Keratinocyte (primary cell): ENCODE measurements at regions not wholly inside any gene's neighbourhood (a gene's known extent, or its start where the extent isn't known, plus 50 kb on each side); places are given as distances from the start of the nearest gene placed in this dataset.

Experiments used
- DNase-seq: peaks from one replicate; pipeline ENCODE4 v3.0.0-alpha.2; 2011; ENCODE audit warnings: low read depth, missing footprints, low spot score
- FAIRE-seq: peaks from 2 replicates; lab custom pipeline; 2011; peaks lifted over from hg19 to GRCh38; lab: Jason Lieb, UNC
- H2AFZ ChIP-seq: 2 replicates; pipeline ENCODE4 v1.6.0; 2012; ENCODE audit warnings: low read length, control low read depth, inconsistent platforms; ENCODE audit not compliant: control insufficient read depth
- H3K27ac ChIP-seq: 2 replicates; pipeline ENCODE4 v1.5.1; 2011; ENCODE audit warnings: low read length; ENCODE audit not compliant: control insufficient read depth, insufficient read depth
- H3K27me3 ChIP-seq: 3 replicates; pipeline ENCODE4 v1.6.0; 2011; ENCODE audit warnings: low read length; ENCODE audit not compliant: control insufficient read depth, insufficient read depth; ENCODE audit errors: extremely low read depth
- H3K36me3 ChIP-seq, 2 experiments: 2 replicates in 1 of 2; 3 replicates in 1 of 2; pipeline ENCODE4 v1.5.1; 2011; ENCODE audit warnings: low read length in 2 of 2, mild to moderate bottlenecking in 1 of 2; ENCODE audit not compliant: control insufficient read depth in 2 of 2, insufficient read depth in 2 of 2; ENCODE audit errors: extremely low read depth in 1 of 2
- H3K4me1 ChIP-seq: 3 replicates; pipeline ENCODE4 v1.5.1; 2011; ENCODE audit warnings: low read length; ENCODE audit not compliant: control insufficient read depth, insufficient read depth; ENCODE audit errors: extremely low read depth
- H3K4me2 ChIP-seq: 3 replicates; pipeline ENCODE4 v1.6.0; 2011; ENCODE audit warnings: low read depth, low read length; ENCODE audit not compliant: control insufficient read depth, insufficient read depth; ENCODE audit errors: extremely low read depth
- H3K4me3 ChIP-seq, 3 experiments: fragments of 200-600 bp in 1 of 3; sonication (generic) in 1 of 3; 2 replicates in 2 of 3; 3 replicates in 1 of 3; pipeline ENCODE4 v1.5.1; 2011 to 2016; ENCODE audit warnings: low read length in 3 of 3, mild to moderate bottlenecking in 3 of 3, control low read depth in 2 of 3, inconsistent platforms in 1 of 3, low read depth in 1 of 3, mixed read lengths in 1 of 3, mixed run types in 1 of 3, moderate library complexity in 1 of 3; ENCODE audit not compliant: control insufficient read depth in 2 of 3, insufficient read depth in 2 of 3; ENCODE audit errors: extremely low read depth in 1 of 3
- H3K79me2 ChIP-seq: 2 replicates; pipeline ENCODE4 v1.6.0; 2012; ENCODE audit warnings: low read length; ENCODE audit not compliant: control insufficient read depth, insufficient read depth
- H3K9ac ChIP-seq: 3 replicates; pipeline ENCODE4 v1.6.0; 2011; ENCODE audit warnings: low read length; ENCODE audit not compliant: control insufficient read depth, insufficient read depth; ENCODE audit errors: extremely low read depth
- H3K9me1 ChIP-seq: 3 replicates; pipeline ENCODE4 v1.6.0; 2011; ENCODE audit warnings: low read length; ENCODE audit not compliant: control insufficient read depth, insufficient read depth; ENCODE audit errors: extremely low read depth
- H3K9me3 ChIP-seq: 2 replicates; pipeline ENCODE4 v1.5.1; 2012; ENCODE audit warnings: low read depth, low read length; ENCODE audit not compliant: control insufficient read depth
- H4K20me1 ChIP-seq: 3 replicates; pipeline ENCODE4 v1.6.0; 2011; ENCODE audit warnings: low read length; ENCODE audit not compliant: control insufficient read depth, insufficient read depth; ENCODE audit errors: extremely low read depth
- EZH2 ChIP-seq: IDR thresholded peaks from one replicate; pipeline ENCODE4 v1.6.1; 2012; ENCODE audit warnings: inconsistent platforms, mild to moderate bottlenecking, low read length, moderate library complexity
- dilution Hi-C: fragments of 300-500 bp; cut with MboI; formaldehyde crosslinking; loops from one replicate; pipeline ENCODE4 v1.7.0; 2020; ENCODE audit warnings: low sequenced_read_pairs; ENCODE audit not compliant: extremely low pct_ligation_motif_present
- TF ChIP-seq, protein P1 (sequence below), 3 experiments: IDR thresholded peaks in 1 of 3; conservative IDR thresholded peaks in 1 of 3; optimal IDR thresholded peaks in 1 of 3; 2 replicates in 2 of 3; 3 replicates in 1 of 3; pipeline versions ENCODE3 to v1.5.1; 2011; ENCODE audit warnings: low read length in 3 of 3, mild to moderate bottlenecking in 3 of 3, moderate library complexity in 2 of 3, control low read depth in 1 of 3, inconsistent platforms in 1 of 3; ENCODE audit not compliant: insufficient read depth in 2 of 3; ENCODE audit errors: extremely low read depth in 1 of 3

GRCh38 chr14:106166232-106166631 lies 639.8 kb downstream of the TMEM121 start:
- Histone ChIP-seq H3K27ac (no peak overlapping the region), H3K9ac (no peak overlapping the region), H2AFZ (no peak overlapping the region), H3K9me1 (no peaks in the 10 kb centered on the region), H3K4me1 (no peaks in the 10 kb centered on the region), H4K20me1 (no peaks in the 10 kb centered on the region), H3K27me3 (no peaks in the 10 kb centered on the region), H3K4me2 (no peak overlapping the region), H3K4me3 (no peak overlapping the region), H3K9me3 (peaks cover 8% of the 10 kb centered on the region), H3K79me2 (no peaks in the 10 kb centered on the region), H3K36me3 (no peaks in the 10 kb centered on the region)
- dilution Hi-C loops: no loop called here
- FAIRE-seq (no peak), DNase-seq (no peak)
- no peak for TF ChIP-seq EZH2
- TF ChIP-seq, protein P1, sequence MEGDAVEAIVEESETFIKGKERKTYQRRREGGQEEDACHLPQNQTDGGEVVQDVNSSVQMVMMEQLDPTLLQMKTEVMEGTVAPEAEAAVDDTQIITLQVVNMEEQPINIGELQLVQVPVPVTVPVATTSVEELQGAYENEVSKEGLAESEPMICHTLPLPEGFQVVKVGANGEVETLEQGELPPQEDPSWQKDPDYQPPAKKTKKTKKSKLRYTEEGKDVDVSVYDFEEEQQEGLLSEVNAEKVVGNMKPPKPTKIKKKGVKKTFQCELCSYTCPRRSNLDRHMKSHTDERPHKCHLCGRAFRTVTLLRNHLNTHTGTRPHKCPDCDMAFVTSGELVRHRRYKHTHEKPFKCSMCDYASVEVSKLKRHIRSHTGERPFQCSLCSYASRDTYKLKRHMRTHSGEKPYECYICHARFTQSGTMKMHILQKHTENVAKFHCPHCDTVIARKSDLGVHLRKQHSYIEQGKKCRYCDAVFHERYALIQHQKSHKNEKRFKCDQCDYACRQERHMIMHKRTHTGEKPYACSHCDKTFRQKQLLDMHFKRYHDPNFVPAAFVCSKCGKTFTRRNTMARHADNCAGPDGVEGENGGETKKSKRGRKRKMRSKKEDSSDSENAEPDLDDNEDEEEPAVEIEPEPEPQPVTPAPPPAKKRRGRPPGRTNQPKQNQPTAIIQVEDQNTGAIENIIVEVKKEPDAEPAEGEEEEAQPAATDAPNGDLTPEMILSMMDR (optimal IDR thresholded peaks at IDR 0.05 in 1 of 3, IDR thresholded peaks at IDR 0.05 in 1 of 3, conservative IDR thresholded peaks at IDR 0.05 in 1 of 3; ENCODE audit: extremely low read depth in 1 of 3, insufficient read depth in 2 of 3, low read length in 3 of 3): no peak

GRCh38 chr14:106166650-106167204 lies 640.3 kb downstream of the TMEM121 start:
- dilution Hi-C loops: no loop called here
- Histone ChIP-seq H3K27ac (no peak overlapping the region), H2AFZ (no peak overlapping the region), H3K79me2 (no peaks in the 10 kb centered on the region), H3K9me1 (no peaks in the 10 kb centered on the region), H3K4me1 (no peaks in the 10 kb centered on the region), H3K36me3 (no peaks in the 10 kb centered on the region), H4K20me1 (no peaks in the 10 kb centered on the region), H3K9ac (no peak overlapping the region), H3K4me3 (no peak overlapping the region), H3K27me3 (no peaks in the 10 kb centered on the region), H3K9me3 (peaks cover 8% of the 10 kb centered on the region), H3K4me2 (no peak overlapping the region)
- FAIRE-seq: no peak
- TF ChIP-seq, protein P1 (optimal IDR thresholded peaks at IDR 0.05 in 1 of 3, IDR thresholded peaks at IDR 0.05 in 1 of 3, conservative IDR thresholded peaks at IDR 0.05 in 1 of 3; ENCODE audit: extremely low read depth in 1 of 3, insufficient read depth in 2 of 3, low read length in 3 of 3): no peak
- TF ChIP-seq EZH2: no peak
- DNase-seq: no peak
